ENCODE measurements at regions not wholly inside any gene's neighbourhood (a gene's known extent, or its start where the extent isn't known, plus 50 kb on each side); places are given as distances from the start of the nearest gene placed in this dataset.
"Not testable (repeated sequence)": the region's sequence is repeated elsewhere in the genome, so short reads cannot be mapped to it uniquely, and the experiment has no call there.

DNA sequence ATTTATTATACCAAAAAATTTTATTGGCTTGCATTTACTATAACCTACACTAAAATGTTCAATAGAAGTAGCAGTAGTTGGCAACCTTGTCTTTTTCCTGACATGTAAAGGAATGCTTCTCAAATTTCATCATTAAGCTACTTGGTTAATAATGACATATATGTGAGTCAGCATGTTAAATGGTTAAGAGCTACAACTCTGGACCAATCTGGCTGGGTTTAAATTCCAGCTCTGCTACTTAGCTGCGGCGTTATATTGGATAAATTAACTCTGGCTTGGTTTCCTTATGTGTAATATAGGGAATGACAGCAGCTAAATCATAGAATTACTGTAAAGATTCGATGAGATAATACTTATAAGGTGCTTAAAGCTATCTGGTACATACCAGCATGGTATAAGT lies 53.7 kb upstream of the OTOGL start:
- H3K4me3 Mint-ChIP-seq: no peak overlapping the region
- no peak overlapping the region for H3K27ac Mint-ChIP-seq
- H3K27me3 Mint-ChIP-seq: peaks cover 5% of the 10 kb centered on the region
- no peaks in the 10 kb centered on the region for H3K36me3 Mint-ChIP-seq
- no peak for ATAC-seq
- H3K9me3 Mint-ChIP-seq: no peaks in the 10 kb centered on the region
- no peaks in the 10 kb centered on the region for H3K4me1 Mint-ChIP-seq

DNA sequence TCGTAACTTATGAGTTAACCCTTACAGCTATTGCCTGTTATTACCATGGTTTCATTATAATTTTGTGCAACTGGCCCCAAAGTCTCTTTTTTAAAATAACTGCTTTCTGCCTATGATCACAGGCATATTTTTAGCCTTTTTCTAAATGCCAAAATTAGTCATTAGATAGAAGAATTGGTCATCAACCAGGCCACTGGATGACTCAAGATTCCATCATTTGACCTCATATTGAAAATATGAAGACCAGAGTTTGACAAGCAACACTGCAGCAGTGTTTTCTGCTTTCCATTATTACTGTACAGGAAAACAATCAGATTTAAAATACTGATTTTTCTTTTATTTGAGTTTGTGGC lies 54.7 kb upstream of the OTOGL start:
- no peak for ATAC-seq

DNA sequence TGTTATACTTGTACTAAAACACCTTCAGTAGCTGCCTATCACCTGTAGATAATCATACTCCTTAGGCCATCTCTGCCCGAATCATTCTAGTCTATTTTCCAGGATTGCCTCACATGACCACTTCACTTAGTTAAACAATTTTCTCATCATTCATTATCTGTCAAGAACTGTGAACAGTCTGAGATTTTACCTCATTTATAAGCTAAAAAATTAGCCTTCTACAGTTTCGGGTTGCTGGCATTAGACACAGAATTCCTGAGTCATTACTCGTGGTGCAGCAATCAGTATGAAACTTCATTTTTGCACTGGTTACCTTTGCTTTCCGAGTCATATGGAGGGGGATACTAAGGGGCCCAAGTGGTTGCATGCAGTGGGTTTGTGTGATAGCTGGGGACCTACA lies 57.6 kb upstream of the OTOGL start:
- Mint-ChIP-seq H3K36me3 (no peaks in the 10 kb centered on the region), H3K27me3 (peaks cover 5% of the 10 kb centered on the region), H3K9me3 (no peaks in the 10 kb centered on the region), H3K4me1 (no peaks in the 10 kb centered on the region), H3K4me3 (no peak overlapping the region), H3K27ac (no peak overlapping the region)
- no peak for ATAC-seq

More for the DNA sequence above, 54.7 kb upstream of the OTOGL start:
- H3K9me3 Mint-ChIP-seq: no peaks in the 10 kb centered on the region
- H3K4me3 Mint-ChIP-seq: no peak overlapping the region
- no peaks in the 10 kb centered on the region for H3K36me3 Mint-ChIP-seq
- H3K4me1 Mint-ChIP-seq: no peaks in the 10 kb centered on the region
- peaks cover 5% of the 10 kb centered on the region for H3K27me3 Mint-ChIP-seq
- no peak overlapping the region for H3K27ac Mint-ChIP-seq

DNA sequence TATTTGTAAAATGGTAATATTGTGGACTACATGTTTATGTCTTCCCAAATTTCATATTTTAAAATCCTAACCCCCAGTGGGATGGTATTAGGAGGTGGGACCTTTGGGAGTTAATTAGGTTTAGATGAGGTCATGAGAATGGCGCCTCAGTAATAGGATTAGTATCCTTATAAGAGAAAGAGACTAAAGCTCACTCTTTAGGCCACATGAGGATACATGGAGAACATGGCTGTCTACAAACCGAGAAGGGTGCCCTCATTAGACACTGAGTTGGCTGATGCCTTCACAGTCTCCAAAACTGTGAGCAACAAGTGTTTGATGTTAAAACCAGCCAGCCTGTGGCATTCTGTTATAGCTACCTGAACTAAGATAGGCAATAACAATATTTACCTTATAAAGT lies 58.3 kb upstream of the OTOGL start:
- Mint-ChIP-seq H3K4me1 (no peaks in the 10 kb centered on the region), H3K9me3 (no peaks in the 10 kb centered on the region), H3K27ac (no peak overlapping the region), H3K4me3 (no peak overlapping the region), H3K27me3 (peaks cover 5% of the 10 kb centered on the region), H3K36me3 (no peaks in the 10 kb centered on the region)
- no peak for ATAC-seq

DNA sequence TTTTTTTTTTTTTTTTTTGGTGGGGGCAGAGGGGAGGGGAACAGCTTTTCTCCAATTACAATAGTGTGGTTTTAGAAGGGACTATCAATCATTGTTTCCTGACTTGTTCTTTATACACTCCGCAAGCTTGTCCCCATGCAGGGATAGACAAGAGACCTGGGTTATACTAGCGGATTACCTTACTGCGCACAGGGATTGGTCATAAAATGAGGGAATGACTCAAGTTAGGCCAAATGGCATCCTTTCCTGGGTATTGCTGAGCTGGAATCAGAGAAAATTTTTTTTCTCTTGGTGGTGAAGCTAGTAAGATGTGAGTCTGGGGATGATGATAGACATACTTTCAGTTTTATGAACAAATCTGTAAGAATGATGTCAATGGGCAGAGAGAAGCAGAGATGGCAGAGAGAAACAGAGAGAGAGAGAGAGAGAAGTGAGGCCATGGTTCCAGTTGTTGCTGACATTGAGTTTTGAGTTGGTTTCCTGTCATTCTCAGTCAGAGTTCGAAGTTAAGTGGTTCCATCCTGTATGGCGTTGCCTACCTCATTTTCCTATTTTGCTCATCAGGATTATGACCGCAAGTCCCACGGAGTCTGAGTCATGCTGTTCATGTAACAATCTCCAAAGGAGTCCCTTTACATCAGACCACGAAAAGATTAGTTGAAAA lies 59.1 kb upstream of the OTOGL start:
- no peaks in the 10 kb centered on the region for H3K4me1 Mint-ChIP-seq
- no peak overlapping the region for H3K4me3 Mint-ChIP-seq
- H3K27me3 Mint-ChIP-seq: peaks cover 5% of the 10 kb centered on the region
- H3K36me3 Mint-ChIP-seq: no peaks in the 10 kb centered on the region
- no peak overlapping the region for H3K27ac Mint-ChIP-seq
- ATAC-seq: no peak
- H3K9me3 Mint-ChIP-seq: no peaks in the 10 kb centered on the region

DNA sequence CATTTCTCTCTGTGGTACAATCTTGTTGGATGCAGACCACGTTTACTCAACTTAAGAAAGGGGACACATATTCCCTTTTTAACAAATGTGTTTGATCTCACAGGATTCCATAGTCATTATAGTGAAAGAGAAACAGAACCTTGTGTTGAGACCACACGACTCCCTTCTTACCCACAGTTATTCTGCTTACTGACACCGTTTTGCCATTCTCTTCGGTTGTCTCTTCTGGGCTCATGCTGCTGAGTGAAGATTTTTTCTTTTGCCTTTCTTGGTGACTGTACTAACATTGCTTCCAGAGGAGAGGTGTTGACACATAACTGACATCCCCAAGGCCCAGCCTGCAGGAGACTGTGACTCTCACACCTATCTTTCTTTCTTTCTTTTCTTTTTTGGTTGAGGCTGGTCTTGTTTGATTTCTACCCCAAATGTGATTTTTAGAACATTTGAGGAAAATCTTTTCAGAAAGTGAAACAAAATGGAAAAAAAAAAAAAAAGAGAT lies 61.2 kb upstream of the OTOGL start:
- Mint-ChIP-seq H3K36me3 (no peaks in the 10 kb centered on the region), H3K9me3 (no peaks in the 10 kb centered on the region), H3K27ac (no peak overlapping the region), H3K4me1 (no peaks in the 10 kb centered on the region), H3K27me3 (no peaks in the 10 kb centered on the region), H3K4me3 (no peak overlapping the region)
- ATAC-seq: no peak

DNA sequence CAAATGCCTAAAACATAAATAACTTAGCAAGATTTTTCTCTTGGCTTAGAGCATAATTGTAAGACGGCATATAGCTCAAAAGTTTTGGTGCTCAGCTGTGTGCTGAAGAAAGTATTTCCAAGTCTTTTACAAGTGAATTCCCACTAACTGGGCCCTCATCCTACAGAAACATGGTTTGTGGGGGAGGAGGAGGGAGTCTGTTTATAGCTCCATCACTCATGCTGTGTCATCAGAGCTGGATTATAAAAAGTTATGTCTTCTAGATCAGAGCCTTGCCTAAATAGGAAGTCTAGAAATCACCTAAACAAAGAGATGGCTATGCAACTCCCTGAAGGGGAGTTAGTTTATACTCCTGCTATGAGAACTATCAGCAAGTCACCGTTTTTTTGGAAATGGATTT lies 65.9 kb upstream of the OTOGL start:
- H3K27me3 Mint-ChIP-seq: peaks cover 13% of the 10 kb centered on the region
- ATAC-seq: no peak
- no peak overlapping the region for H3K27ac Mint-ChIP-seq
- no peaks in the 10 kb centered on the region for H3K4me1 Mint-ChIP-seq
- no peaks in the 10 kb centered on the region for H3K36me3 Mint-ChIP-seq
- no peaks in the 10 kb centered on the region for H3K9me3 Mint-ChIP-seq
- no peak overlapping the region for H3K4me3 Mint-ChIP-seq

DNA sequence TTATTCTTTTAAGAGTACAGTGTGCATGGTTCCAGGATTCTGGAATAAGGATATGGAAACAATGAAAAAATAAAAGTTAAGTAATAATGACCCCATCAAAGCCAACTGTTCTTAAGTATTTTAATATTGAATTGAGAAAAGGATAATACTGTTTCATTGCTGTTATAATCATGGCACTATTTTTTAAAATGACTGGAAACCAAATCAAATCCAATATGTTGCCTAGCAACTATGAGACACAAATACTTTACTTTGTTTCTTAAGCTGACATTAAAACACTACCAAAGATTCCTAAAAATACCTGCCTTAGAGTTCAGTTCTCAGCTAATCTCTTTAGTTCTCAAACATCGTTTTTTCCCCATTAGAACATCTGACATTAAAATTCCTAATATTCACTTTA lies 66.4 kb upstream of the OTOGL start:
- no peaks in the 10 kb centered on the region for H3K4me1 Mint-ChIP-seq
- no peaks in the 10 kb centered on the region for H3K36me3 Mint-ChIP-seq
- no peak overlapping the region for H3K4me3 Mint-ChIP-seq
- no peaks in the 10 kb centered on the region for H3K9me3 Mint-ChIP-seq
- peaks cover 15% of the 10 kb centered on the region for H3K27me3 Mint-ChIP-seq
- no peak overlapping the region for H3K27ac Mint-ChIP-seq
- no peak for ATAC-seq

DNA sequence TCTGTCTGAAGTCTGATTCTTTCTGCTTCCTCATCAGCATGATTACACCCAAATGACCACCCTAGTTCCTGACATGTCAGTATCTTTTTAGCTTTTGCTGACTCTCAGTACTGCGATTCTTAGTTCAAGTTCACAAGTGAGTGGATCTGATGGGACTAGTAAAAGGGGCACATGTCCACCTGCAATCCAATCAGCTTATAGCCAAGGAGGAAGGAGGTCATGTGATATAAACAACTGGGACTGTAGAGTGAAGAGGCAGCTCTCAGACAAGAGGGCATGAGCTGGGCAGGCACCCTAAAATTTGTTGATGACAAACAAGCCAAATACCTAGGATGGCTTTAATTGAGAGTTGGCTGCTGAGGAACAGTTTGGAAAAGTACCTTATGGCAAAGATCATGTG lies 68.1 kb upstream of the OTOGL start:
- no peaks in the 10 kb centered on the region for H3K9me3 Mint-ChIP-seq
- H3K36me3 Mint-ChIP-seq: no peaks in the 10 kb centered on the region
- no peak overlapping the region for H3K27ac Mint-ChIP-seq
- H3K4me3 Mint-ChIP-seq: no peak overlapping the region
- ATAC-seq: no peak
- H3K27me3 Mint-ChIP-seq: peaks cover 24% of the 10 kb centered on the region
- H3K4me1 Mint-ChIP-seq: no peaks in the 10 kb centered on the region

DNA sequence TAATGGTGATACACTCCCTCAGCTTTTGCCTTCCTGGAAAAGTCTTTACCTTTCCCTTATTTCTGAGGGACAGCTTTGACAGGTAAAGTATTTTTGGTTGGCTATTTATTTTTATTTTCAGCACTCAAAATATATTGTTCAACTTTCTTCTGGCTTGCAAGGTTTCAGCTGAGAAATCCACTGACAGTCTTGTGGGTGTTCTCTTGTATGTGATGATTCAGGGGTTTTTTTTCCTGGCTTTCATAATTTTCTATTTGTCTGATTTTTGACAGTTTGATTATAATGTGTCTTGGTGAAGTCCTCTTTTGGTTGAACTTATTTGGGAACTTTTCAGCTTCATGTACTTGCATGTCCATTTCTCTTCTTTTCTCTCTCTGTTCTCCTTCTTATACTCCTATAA lies 73.7 kb upstream of the OTOGL start:
- H3K36me3 Mint-ChIP-seq: peaks cover 6% of the 10 kb centered on the region
- H3K27ac Mint-ChIP-seq: no peak overlapping the region
- peaks cover 21% of the 10 kb centered on the region for H3K27me3 Mint-ChIP-seq
- no peak overlapping the region for H3K4me3 Mint-ChIP-seq
- ATAC-seq: no peak
- no peaks in the 10 kb centered on the region for H3K4me1 Mint-ChIP-seq
- H3K9me3 Mint-ChIP-seq: peaks cover 5% of the 10 kb centered on the region

DNA sequence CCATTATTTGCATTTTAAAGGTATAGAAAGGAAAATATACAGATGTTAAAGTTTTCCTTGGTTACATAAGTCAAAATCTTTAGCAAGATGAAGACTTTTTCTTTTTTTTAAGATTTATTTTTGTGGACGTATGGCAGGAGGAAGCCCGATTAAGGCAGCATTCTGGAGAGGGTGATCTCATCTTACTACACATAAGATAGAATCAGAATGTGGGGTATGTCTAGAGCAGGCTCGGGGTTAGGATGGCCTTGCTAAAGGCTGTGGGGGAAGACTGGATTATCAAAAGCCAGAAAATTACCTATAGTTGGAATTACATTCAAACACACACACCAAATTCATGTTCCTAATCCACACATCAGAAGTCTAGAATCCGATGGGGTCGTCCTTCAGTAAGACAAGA lies 79.6 kb upstream of the OTOGL start:
- Mint-ChIP-seq H3K27ac (no peak overlapping the region), H3K4me1 (no peaks in the 10 kb centered on the region), H3K27me3 (peaks cover 9% of the 10 kb centered on the region), H3K4me3 (no peak overlapping the region), H3K9me3 (peaks cover 3% of the 10 kb centered on the region), H3K36me3 (no peaks in the 10 kb centered on the region)
- no peak for ATAC-seq

DNA sequence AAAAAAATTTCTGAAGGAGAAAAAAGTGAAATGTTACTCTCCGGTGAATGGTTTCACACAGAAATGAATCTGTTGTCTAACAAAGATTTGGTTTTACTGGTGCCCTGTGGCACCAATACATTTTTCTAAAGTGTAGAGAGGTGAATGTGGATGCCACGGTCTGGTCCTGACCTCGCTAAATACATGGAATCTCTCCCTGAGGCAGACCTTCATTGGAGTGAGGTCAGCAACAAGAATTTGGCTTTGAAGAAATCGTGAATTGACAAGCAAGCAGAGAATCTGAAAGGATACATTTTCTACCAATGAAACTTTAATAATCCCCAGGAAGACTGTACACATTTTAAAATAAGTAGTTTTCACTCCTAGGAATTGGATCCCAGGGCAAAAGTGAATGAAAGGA lies 81.2 kb upstream of the OTOGL start:
- no peaks in the 10 kb centered on the region for H3K36me3 Mint-ChIP-seq
- H3K9me3 Mint-ChIP-seq: peaks cover 4% of the 10 kb centered on the region
- H3K4me3 Mint-ChIP-seq: no peak overlapping the region
- H3K27ac Mint-ChIP-seq: no peak overlapping the region
- H3K4me1 Mint-ChIP-seq: no peaks in the 10 kb centered on the region
- peaks cover 17% of the 10 kb centered on the region for H3K27me3 Mint-ChIP-seq
- ATAC-seq: no peak

DNA sequence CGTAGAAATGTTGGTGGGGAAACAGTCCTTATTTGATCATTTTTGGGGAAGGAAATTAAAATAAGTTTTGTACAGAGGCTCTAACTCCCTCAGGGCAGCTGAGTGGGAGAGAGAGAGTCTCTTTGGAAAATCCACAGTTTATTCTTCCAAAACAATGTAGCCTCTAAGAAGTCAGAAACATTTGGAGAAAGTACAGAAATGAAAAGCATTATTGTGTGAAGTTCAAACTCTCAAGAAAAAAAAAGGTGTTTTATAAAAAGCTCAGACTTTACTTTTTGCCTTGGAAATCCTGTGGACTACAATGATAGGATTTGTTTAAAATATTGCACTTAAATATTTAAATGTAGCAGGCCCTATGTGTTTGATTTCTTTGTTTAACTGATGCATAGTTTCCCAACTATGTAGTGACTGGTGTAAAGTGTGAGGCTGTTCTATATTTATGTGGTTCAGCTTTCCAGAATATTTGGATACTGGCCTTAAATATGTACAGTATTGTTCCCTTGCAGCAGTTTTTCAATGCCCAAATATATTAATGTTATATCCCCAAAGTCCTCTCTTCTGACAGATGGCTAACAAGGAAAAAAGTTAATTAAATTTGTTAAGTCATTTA lies 82.0 kb upstream of the OTOGL start:
- H3K9me3 Mint-ChIP-seq: peaks cover 4% of the 10 kb centered on the region
- ATAC-seq: no peak
- H3K4me1 Mint-ChIP-seq: no peaks in the 10 kb centered on the region
- no peak overlapping the region for H3K27ac Mint-ChIP-seq
- H3K4me3 Mint-ChIP-seq: no peak overlapping the region
- peaks cover 17% of the 10 kb centered on the region for H3K27me3 Mint-ChIP-seq
- no peaks in the 10 kb centered on the region for H3K36me3 Mint-ChIP-seq

DNA sequence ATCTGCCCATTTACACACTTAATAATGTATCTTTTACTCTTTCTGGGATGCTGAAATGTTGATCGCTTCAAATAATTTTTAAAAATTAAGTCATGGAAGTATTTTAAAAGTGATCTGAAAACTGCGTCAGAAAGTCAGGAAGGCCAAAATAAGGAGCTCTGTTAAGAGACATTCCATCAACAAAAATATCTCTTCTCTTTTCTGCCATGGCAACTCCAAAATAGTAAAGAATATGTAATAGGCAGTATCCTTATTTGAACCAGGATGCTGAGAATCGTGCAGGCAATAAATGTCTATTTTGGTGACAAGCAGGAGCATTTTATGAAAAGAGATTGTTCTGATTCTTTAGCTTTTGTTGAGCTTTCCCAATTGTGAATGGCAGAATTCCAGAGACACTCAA lies 81.8 kb upstream of the PPP1R12A start:
- ATAC-seq: no peak
- H3K27ac Mint-ChIP-seq: no peak overlapping the region
- no peaks in the 10 kb centered on the region for H3K36me3 Mint-ChIP-seq
- peaks cover 4% of the 10 kb centered on the region for H3K9me3 Mint-ChIP-seq
- peaks cover 17% of the 10 kb centered on the region for H3K27me3 Mint-ChIP-seq
- H3K4me1 Mint-ChIP-seq: no peaks in the 10 kb centered on the region
- no peak overlapping the region for H3K4me3 Mint-ChIP-seq

DNA sequence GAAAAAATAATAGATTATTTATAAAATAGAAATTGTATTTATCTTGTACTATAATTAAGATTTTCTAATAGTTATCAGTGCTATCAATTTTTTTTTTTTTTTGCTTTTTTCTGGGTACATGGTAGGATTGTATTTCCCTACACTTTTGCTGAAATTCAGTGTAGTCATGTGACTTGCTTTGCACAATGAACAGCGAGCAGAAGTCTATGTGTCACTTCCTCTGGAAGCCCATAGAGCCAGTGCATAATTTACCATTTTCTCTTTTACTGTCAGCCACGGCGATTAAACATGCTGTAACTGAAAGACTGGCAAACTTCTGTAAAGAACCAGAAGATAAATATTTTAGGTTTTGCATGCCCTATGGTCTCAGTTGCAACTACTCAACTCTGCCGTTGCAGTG lies 80.8 kb upstream of the PPP1R12A start:
- ATAC-seq: no peak
- Mint-ChIP-seq H3K4me3 (no peak overlapping the region), H3K9me3 (peaks cover 4% of the 10 kb centered on the region), H3K27me3 (peaks cover 17% of the 10 kb centered on the region), H3K27ac (no peak overlapping the region), H3K36me3 (no peaks in the 10 kb centered on the region), H3K4me1 (no peaks in the 10 kb centered on the region)

DNA sequence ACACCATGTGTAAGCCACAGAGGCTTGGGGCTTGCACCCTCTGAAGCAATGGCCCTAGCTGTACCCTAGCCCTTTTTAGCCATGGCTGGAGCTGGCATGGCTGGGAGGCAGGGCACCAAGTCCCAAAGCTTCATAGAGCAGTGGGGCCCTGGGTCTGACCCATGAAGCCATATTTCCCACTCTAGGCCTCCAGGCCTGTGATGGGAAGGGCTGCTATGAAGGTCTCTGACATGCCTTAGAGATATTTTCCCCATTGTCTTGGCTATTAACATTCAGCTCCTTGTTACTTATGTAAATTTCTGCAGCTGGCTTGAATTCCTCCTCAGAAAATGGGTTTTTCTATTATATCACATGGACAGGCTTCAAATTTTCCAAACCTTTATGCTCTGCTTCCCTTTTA lies 68.8 kb upstream of the PPP1R12A start:
- not testable (repeated sequence) for H3K9me3 Mint-ChIP-seq, H3K27ac Mint-ChIP-seq, H3K4me1 Mint-ChIP-seq, ATAC-seq, H3K4me3 Mint-ChIP-seq, H3K27me3 Mint-ChIP-seq, H3K36me3 Mint-ChIP-seq
